Brain pericyte (primary cell): ENCODE measurements at regions not wholly inside any gene's neighbourhood (a gene's known extent, or its start where the extent isn't known, plus 50 kb on each side); places are given as distances from the start of the nearest gene placed in this dataset.
"Not testable (repeated sequence)": the region's sequence is repeated elsewhere in the genome, so short reads cannot be mapped to it uniquely, and the experiment has no call there.

Source experiments
- DNase-seq: peaks from one replicate; pipeline ENCODE4 v3.0.0-alpha.2; 2012; ENCODE audit warnings: low read depth, low spot score

DNA sequence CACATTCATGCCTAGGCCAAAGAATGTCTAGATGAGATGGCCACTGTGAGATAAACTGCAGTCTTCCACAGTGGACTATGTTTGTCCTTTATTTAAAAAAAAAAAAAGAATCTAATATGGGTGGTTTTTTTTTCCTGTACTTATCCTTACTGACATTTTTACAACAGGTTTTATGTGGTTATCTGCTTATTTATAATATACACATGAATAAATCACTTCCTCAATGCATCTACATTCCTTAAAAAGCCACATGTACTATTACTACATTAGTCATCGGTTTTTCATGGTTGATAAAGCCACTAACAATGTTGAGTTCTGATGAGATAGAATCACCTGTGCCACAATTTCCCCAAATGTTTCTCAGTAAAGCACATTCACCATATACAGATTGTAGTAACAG, 341.3 kb upstream of the THBS1 start:
- no peak for DNase-seq

DNA sequence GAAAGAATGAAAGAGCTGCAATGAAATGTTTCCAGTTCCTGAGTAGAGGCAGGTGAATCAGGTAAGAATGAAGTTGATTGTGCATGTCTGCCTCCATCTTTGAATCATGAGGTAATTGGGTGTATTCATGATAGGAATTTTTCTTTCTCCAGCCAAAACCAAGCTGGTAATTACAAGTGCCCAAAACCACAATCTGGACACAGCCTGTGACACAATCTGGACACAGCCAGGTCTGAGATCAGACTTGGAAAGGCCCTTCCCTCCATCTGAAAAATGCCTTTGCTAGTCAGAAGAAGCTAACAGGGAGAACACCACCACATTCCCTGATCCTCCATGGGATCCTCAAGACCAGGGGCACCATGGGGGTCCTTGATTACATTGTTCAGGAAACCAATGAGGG, 338.5 kb upstream of the THBS1 start:
- DNase-seq: no peak

DNA sequence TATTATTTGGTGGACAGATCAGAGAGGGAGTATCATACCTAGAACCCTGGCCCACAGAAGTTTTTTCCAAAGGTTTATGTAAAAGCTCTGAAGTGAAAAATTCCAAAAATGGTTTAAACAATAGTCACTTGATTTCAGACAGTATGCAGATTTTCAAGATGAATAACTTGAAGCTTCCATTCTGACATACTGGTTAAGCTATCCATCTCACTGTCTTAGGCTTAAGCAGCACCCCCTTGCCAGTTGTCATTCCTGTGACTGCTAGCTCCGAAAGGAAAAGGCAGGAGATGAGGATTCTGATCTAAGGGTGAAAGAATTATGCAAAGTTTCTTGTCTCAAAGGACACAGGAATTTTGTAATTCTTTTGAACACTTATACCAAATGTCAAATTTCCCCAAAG, 337.5 kb upstream of the THBS1 start:
- DNase-seq: no peak

- no peak for DNase-seq
Measured at GRCh38 chr15:39244776-39245175, 336.1 kb upstream of the THBS1 start.

GRCh38 chr15:39246523-39246922, 334.4 kb upstream of the THBS1 start:
- no peak for DNase-seq

GRCh38 chr15:39247574-39247973, 333.3 kb upstream of the THBS1 start:
- no peak for DNase-seq

DNA sequence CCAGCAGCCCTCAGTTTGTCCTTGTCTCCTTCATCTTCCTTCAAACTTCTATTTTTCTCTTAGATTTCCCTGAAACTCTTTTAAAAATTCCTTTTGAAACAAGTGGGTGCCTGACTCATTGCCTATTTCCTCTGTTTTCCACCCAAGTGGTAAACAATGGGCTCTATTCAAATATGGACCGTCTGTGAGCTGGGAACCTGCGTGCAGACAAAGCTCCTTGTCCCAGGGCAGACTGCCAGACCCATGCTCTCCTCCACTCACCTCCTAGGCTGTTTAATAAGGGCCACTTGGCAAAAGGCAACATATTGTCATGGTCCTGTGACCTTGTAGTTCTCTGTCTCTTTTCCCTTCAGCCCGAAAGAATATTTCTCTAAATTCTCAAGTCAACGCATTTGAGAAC, 332.7 kb upstream of the THBS1 start:
- no peak for DNase-seq

GRCh38 chr15:39250001-39250400, 330.9 kb upstream of the THBS1 start:
- no peak for DNase-seq

DNA sequence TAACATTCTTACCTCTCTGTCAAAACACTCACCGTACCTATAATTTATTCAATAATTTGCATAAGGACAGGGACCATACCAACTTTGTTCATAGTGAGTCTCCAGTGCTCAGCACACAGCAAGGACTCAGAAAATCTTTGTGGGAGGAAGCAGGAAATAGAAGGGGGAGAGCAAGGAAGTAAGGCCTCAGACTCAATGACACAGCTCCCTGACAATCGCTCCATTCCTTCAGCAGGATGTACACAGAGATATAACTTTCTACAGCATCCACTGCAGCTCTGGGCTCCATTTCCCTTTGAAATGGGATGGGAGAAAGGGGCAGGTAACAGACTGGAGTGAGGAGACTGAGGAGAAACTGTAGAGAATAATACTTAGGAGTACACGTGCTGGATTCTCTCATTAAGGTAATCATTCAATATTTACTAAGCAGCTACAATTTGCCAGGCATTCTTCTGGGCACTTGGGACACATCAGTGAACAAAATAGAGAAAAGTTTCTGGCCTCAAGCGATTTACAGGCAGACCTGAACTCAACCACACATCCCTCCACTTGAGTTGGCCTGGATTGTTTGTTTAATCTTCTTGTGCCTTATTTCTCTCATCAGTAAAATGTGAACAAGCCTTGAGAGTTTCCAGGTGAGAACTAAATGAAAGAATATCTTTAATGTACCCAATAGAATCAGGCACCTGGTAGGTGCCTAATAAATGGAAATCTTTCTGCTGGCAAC, 330.3 kb upstream of the THBS1 start:
- no peak for DNase-seq

DNA sequence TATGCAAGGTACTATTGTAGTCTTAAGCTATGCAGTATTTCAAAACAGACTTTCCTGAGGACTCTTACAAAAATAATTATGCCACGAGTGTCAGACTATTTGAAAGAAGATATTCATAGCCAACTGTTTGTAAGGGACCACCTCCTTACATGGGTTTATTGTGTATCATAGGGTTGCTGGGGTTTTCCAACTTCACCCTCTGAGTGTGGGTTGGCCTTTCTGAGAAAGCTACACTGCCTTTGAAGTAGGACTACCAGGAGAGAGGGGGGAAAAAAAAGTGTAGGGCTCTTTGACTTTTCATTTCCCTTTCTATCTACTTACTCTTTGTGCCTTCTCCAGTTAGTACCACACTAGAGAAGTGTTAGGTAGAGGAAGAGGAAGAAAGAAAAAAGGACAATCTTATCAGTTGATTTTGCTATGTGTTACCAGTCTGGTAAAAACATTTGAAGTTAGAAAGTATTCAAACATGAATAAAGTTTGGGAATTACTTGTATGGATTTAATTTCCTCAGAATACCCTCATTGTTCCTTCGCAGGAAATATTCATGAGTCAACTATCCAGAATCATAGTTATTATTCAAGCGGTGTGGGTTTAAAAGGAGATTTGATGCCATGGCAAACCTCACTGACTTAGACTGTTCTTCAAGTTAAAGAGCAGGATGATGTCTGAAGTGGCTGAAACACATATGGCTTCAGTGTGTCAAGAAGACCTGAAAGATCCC, 329.3 kb upstream of the THBS1 start:
- no peak for DNase-seq

DNA sequence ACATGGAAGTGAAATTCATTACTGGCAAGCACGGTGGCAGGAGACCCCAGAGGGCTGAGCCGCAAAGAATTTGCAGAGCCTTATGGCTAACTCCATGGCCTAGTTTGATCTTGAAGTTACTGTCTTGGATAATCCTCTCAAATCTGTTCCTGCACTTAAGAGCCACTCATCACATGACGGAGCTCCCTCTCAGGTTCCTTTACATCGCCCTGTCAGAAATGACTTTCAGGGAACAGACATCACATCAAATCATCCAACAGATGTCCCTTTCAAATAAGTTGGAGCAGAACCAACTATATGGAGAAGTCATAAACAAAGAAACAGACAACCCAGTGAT, 328.8 kb upstream of the THBS1 start:
- no peak for DNase-seq

GRCh38 chr15:39253552-39253951, 327.3 kb upstream of the THBS1 start:
- DNase-seq: no peak

DNA sequence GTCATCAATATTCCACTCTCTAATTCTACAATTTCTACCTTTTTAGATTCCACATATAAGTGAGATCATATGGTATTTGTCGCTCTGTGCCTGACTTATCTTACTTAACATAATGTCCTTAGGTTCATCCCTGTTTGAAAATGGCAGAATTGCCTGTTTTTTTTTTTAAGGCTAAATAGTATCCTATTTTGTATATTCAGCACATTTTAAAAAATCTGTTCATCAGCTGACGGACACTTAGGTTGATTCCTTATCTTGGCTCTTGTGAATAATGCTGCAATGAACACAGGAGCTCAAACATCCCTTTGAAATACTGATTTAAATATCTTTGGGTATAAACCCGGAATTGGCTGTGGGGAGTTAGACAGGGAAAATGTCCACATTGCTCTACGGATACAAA, 326.7 kb upstream of the THBS1 start:
- DNase-seq: no peak

- no peak for DNase-seq
Measured at GRCh38 chr15:39255760-39256159, 325.1 kb upstream of the THBS1 start.

- no peak for DNase-seq
Measured at GRCh38 chr15:39260391-39260790, 320.5 kb upstream of the THBS1 start.

DNA sequence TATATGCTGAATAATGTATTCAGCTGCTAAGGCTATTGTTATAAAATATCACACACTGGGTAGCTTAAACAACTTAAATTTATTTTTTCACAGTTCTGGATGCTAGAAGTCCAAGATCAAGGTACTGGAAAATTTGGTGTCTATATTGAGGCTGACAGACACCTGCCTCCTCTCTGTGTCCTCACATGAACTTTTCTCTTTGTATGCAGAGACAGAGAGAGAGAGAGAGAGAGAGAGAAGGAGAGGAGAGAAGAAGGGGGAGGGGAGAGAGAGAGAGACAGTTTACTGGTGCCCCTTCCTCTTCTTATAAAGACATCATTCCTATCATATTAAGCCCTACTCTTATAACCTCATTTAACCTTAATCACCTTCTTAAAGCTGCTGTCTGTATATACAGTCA, 320.1 kb upstream of the THBS1 start:
- DNase-seq: no peak

DNA sequence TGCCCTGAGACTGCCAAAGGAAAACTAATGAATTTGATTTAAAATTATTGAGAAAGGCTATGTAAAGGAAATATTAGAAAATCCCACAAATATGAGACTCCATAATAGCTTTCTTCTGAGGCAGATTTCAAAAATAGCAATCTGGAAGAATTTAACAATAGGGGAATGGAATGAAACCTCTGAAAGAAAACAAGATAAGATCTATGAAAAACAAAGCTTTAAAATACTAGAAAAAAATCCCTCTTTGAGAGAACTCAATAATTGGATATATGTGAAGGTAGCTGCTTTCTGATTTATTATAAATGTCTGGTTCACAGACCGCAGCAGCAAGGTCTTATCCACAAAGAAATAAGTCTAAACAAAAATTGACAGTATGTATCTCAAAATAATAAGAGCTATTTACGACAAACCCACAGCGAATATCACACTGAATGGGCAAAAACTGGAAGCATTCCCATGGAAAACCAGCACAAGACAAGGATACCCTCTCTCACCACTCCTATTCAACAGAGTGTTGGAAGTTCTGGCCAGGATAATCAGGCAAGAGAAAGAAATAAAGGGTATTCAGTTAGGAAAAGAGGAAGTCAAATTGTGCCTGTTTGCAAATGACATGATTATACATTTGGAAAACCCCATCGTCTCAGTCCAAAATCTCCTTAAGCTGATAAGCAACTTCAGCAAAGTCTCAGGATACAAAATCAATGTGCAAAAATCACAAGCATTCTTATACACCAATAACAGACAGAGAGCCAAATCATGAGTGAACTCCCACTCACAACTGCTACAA, 319.3 kb upstream of the THBS1 start:
- not testable (repeated sequence) for DNase-seq

GRCh38 chr15:39262995-39263772, 317.7 kb upstream of the THBS1 start:
- DNase-seq: not testable (repeated sequence)

GRCh38 chr15:39265261-39265660, 315.6 kb upstream of the THBS1 start:
- DNase-seq: no peak

DNA sequence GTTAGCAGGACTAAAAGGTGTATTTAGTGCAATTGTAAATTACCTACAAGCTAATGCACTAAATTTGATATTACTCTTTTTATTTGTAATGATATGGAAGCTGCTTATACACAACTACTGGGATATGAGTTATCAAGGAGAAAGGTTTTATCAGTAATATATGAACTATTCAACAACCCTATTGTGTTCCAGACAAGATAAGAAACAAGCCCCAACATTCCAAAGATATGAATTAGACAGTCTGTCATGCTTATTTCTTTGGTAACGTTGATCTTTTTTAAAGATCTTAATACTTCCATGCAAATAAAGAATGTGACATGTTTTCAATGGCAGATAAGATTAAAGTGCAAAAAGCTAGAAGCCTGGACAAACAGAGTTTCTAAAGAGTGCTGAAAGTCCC, 314.0 kb upstream of the THBS1 start:
- no peak for DNase-seq

- no peak for DNase-seq
Measured at GRCh38 chr15:39267685-39268084, 313.2 kb upstream of the THBS1 start.

DNA sequence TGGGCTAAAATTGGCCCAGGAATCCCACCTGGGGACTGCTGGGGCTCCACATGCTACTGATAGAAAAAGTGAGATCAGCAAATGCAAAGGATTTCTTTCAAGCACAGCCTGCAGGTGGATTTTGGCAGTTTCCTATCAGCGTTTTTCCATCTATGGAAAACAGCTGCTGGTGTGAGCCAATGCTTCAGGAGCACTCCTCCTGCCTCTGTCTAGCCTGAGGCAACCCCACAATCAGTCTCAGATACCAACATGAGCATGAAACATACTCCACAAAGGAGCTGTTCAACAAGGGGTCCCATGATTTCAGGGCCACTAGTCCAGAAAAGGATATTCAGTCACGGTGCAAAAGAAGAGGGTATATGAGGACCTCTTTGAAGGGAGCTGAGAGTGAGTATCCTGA, 311.5 kb upstream of the THBS1 start:
- DNase-seq: no peak
